OCI-LY7 (cell line): ENCODE measurements at regions not wholly inside any gene's neighbourhood (a gene's known extent, or its start where the extent isn't known, plus 50 kb on each side); places are given as distances from the start of the nearest gene placed in this dataset.

Source experiments
- BruUV-seq: library from RNA; stranded (reverse); fragments of 400-500 nt; replicated peaks from 2 replicates; lab custom pipeline; 2021; lab: Mats Ljungman, UMichigan
- CTCF ChIA-PET: fragments of 300-600 bp; sonication (Branson Sonifier 250); formaldehyde crosslinking; loops from one replicate; lab custom pipeline; 2022; ENCODE audit warnings: antibody characterized with exemption; ENCODE audit not compliant: unreplicated experiment; lab: Charles Lee
- POLR2A ChIA-PET: fragments of 300-600 bp; sonication (Branson Sonifier 250); formaldehyde crosslinking; loops from one replicate; lab custom pipeline; 2022; ENCODE audit warnings: antibody characterized with exemption; lab: Charles Lee
- DNase-seq: peaks from one replicate; pipeline ENCODE4 v3.0.0-alpha.2; 2015; ENCODE audit warnings: low spot score
- H2AFZ ChIP-seq: fragments of 200-600 bp; sonication (generic), shearing (Covaris generic); 2 replicates; pipeline ENCODE4 v1.6.1; 2014; ENCODE audit warnings: mild to moderate bottlenecking, antibody characterized with exemption, low read length, moderate library complexity
- H3K27ac ChIP-seq: fragments of 200-600 bp; sonication (generic); 2 replicates; pipeline ENCODE4 v1.5.1; 2014; ENCODE audit warnings: mixed run types, low read depth, mild to moderate bottlenecking, moderate library complexity, low read length, inconsistent platforms; ENCODE audit not compliant: poor library complexity, severe bottlenecking
- H3K36me3 ChIP-seq: fragments of 200-600 bp; sonication (generic); 2 replicates; pipeline ENCODE4 v1.6.1; 2014; ENCODE audit warnings: mild to moderate bottlenecking, antibody characterized with exemption, low read length, moderate library complexity, mixed read lengths; ENCODE audit not compliant: insufficient read depth
- H3K4me1 ChIP-seq: fragments of 200-600 bp; sonication (generic); 2 replicates; pipeline ENCODE4 v1.5.1; 2014; ENCODE audit warnings: mild to moderate bottlenecking, low read length; ENCODE audit not compliant: insufficient read depth, poor library complexity, severe bottlenecking
- H3K4me2 ChIP-seq: fragments of 200-600 bp; sonication (generic); 2 replicates; pipeline ENCODE4 v1.6.1; 2014; ENCODE audit warnings: mild to moderate bottlenecking, low read length
- H3K4me3 ChIP-seq: fragments of 200-600 bp; sonication (generic); 2 replicates; pipeline ENCODE4 v1.5.1; 2014; ENCODE audit warnings: mild to moderate bottlenecking, low read depth, low read length; ENCODE audit not compliant: poor library complexity, severe bottlenecking
- H3K79me2 ChIP-seq: fragments of 200-600 bp; sonication (generic); 2 replicates; pipeline ENCODE4 v1.6.1; 2016; ENCODE audit warnings: low read depth, mild to moderate bottlenecking, low read length, moderate library complexity, mixed read lengths; ENCODE audit not compliant: insufficient read depth
- H3K9me2 ChIP-seq: fragments of 200-600 bp; sonication (generic); 2 replicates; pipeline ENCODE4 v1.6.1; 2016; ENCODE audit warnings: mild to moderate bottlenecking, low read length, mixed read lengths; ENCODE audit not compliant: insufficient read depth
- H3K9me3 ChIP-seq: fragments of 200-600 bp; sonication (generic); 2 replicates; pipeline ENCODE4 v1.6.1; 2014; ENCODE audit warnings: mild to moderate bottlenecking, mixed run types, low read length, mixed read lengths
- H4K20me1 ChIP-seq: fragments of 200-600 bp; sonication (generic); 2 replicates; pipeline ENCODE4 v1.6.1; 2014; ENCODE audit warnings: mild to moderate bottlenecking, antibody characterized with exemption, low read length, moderate library complexity, mixed read lengths; ENCODE audit not compliant: insufficient read depth
- EZH2phosphoT487 ChIP-seq: fragments of 200-600 bp; sonication (generic); IDR thresholded peaks from 2 replicates; pipeline ENCODE4 v1.6.1; 2018; ENCODE audit warnings: low read depth, borderline replicate concordance, mild to moderate bottlenecking, mixed run types, antibody characterized with exemption, low read length, moderate library complexity, mixed read lengths
- intact Hi-C: fragments of 100-400 bp; cut with micrococcal nuclease; formaldehyde crosslinking; loops from one replicate; pipeline ENCODE4 v1.10.0; 2022; ENCODE audit not compliant: unreplicated experiment
- TF ChIP-seq, protein P1 (sequence below): fragments of 200-600 bp; sonication (generic); conservative IDR thresholded peaks from 2 replicates; pipeline ENCODE4 v1.5.1; 2014; ENCODE audit warnings: mild to moderate bottlenecking, antibody characterized with exemption, low read length, moderate library complexity, mixed read lengths

GRCh38 chr2:219769090-219769910, 141.9 kb downstream of the SLC4A3 start:
- intact Hi-C loops: no loop called here
- POLR2A ChIA-PET: interaction anchor here (0.8 to 1.3 kb wide), 2 partner anchors 9 to 36 kb away, joined by 3 read pairs; no protein-coding TSS in a partner anchor

DNA sequence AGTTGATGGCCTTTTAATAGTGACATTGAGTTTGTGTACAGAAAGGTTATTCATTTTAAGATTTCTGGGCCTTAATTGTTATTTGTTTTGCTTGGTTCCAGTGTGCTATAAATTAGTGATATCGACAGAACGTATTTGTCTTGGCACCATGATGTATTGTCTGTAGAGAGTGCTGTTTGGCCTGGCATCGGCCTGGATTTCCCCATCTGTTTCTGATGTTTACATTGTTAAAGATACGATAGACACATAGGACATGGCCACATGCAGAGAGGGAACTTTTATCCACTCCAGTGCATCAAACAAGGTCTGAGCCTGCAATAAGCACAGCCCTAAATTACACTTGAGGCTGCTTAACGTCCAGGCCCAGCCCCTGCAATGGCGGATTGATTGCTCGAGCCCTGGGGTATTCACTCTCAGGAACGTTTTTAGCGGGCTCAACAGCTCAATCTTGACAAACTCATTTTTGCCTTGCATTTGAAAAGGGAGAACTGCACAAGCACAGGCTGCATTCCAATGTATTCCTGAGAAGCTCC, 144.7 kb downstream of the SLC4A3 start:
- Histone ChIP-seq H3K36me3 (no peaks in the 10 kb centered on the region), H2AFZ (no peak overlapping the region), H3K79me2 (no peaks in the 10 kb centered on the region), H3K9me2 (no peaks in the 10 kb centered on the region), H4K20me1 (no peaks in the 10 kb centered on the region), H3K27ac (no peak overlapping the region), H3K4me3 (no peak overlapping the region), H3K4me2 (no peak overlapping the region), H3K9me3 (no peaks in the 10 kb centered on the region), H3K4me1 (no peaks in the 10 kb centered on the region)
- intact Hi-C loops: no loop called here
- BruUV-seq: no TSS peak
- CTCF ChIA-PET: no interaction called here
- no peak for TF ChIP-seq EZH2phosphoT487
- TF ChIP-seq, protein P1, sequence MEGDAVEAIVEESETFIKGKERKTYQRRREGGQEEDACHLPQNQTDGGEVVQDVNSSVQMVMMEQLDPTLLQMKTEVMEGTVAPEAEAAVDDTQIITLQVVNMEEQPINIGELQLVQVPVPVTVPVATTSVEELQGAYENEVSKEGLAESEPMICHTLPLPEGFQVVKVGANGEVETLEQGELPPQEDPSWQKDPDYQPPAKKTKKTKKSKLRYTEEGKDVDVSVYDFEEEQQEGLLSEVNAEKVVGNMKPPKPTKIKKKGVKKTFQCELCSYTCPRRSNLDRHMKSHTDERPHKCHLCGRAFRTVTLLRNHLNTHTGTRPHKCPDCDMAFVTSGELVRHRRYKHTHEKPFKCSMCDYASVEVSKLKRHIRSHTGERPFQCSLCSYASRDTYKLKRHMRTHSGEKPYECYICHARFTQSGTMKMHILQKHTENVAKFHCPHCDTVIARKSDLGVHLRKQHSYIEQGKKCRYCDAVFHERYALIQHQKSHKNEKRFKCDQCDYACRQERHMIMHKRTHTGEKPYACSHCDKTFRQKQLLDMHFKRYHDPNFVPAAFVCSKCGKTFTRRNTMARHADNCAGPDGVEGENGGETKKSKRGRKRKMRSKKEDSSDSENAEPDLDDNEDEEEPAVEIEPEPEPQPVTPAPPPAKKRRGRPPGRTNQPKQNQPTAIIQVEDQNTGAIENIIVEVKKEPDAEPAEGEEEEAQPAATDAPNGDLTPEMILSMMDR: no peak
- POLR2A ChIA-PET: interaction anchor here (0.6 kb wide), 1 partner anchor 61 kb away, joined by 4 read pairs; no protein-coding TSS in a partner anchor
- no peak for DNase-seq

More at GRCh38 chr2:219769090-219769910, 141.9 kb downstream of the SLC4A3 start:
- no TSS peak for BruUV-seq
- no peaks in the 10 kb centered on the region for H3K79me2 ChIP-seq
- no peaks in the 10 kb centered on the region for H3K9me3 ChIP-seq
- H4K20me1 ChIP-seq: no peaks in the 10 kb centered on the region
- H3K4me1 ChIP-seq: peaks cover 7% of the 10 kb centered on the region
- no peak overlapping the region for H3K4me3 ChIP-seq
- CTCF ChIA-PET: no interaction called here
- H3K4me2 ChIP-seq: no peak overlapping the region
- DNase-seq: no peak
- H3K9me2 ChIP-seq: no peaks in the 10 kb centered on the region
- TF ChIP-seq EZH2phosphoT487: no peak
- TF ChIP-seq, protein P1: no peak
- H3K36me3 ChIP-seq: no peaks in the 10 kb centered on the region
- no peak overlapping the region for H2AFZ ChIP-seq
- H3K27ac ChIP-seq: no peak overlapping the region

- Histone ChIP-seq H3K4me2 (no peak overlapping the region), H3K27ac (no peak overlapping the region), H3K9me3 (no peaks in the 10 kb centered on the region), H3K4me3 (no peak overlapping the region), H4K20me1 (no peaks in the 10 kb centered on the region), H2AFZ (no peak overlapping the region), H3K4me1 (no peaks in the 10 kb centered on the region), H3K79me2 (no peaks in the 10 kb centered on the region), H3K9me2 (no peaks in the 10 kb centered on the region), H3K36me3 (no peaks in the 10 kb centered on the region)
- intact Hi-C loops: no loop called here
- CTCF ChIA-PET: no interaction called here
- no TSS peak for BruUV-seq
- POLR2A ChIA-PET: no interaction called here
- TF ChIP-seq, protein P1: no peak
- no peak for TF ChIP-seq EZH2phosphoT487
- no peak for DNase-seq
Measured at GRCh38 chr2:219772697-219773096, 145.3 kb downstream of the SLC4A3 start.
